Stromal cell of bone marrow (primary cell): ENCODE measurements at regions not wholly inside any gene's neighbourhood (a gene's known extent, or its start where the extent isn't known, plus 50 kb on each side); places are given as distances from the start of the nearest gene placed in this dataset.
"Not testable (repeated sequence)": the region's sequence is repeated elsewhere in the genome, so short reads cannot be mapped to it uniquely, and the experiment has no call there.

ENCODE experiments used
- DNase-seq: peaks from one replicate; pipeline ENCODE4 v3.0.0-alpha.2; 2012; ENCODE audit warnings: low read depth

- DNase-seq, result no peak
Observed at GRCh38 chr2:221761260-221761659, 189.2 kb upstream of the EPHA4 start.

GRCh38 chr2:221758076-221758475 is 186.0 kb upstream of the EPHA4 start:
- no peak for DNase-seq

- DNase-seq, result no peak
Observed at GRCh38 chr2:221753401-221753800, 181.3 kb upstream of the EPHA4 start.

GRCh38 chr2:221752781-221753180 is 180.7 kb upstream of the EPHA4 start:
- DNase-seq, result no peak

GRCh38 chr2:221750316-221750715 is 178.2 kb upstream of the EPHA4 start:
- DNase-seq, result peak; percentile 10

GRCh38 chr2:221747289-221747972 is 175.3 kb upstream of the EPHA4 start:
- DNase-seq, result no peak

- no peak for DNase-seq
Observed at GRCh38 chr2:221741496-221742211, 169.6 kb upstream of the EPHA4 start.

GRCh38 chr2:221731432-221732145 is 159.5 kb upstream of the EPHA4 start:
- DNase-seq, result no peak

- DNase-seq, result no peak
Observed at GRCh38 chr2:221726894-221727513, 154.9 kb upstream of the EPHA4 start.

- no peak for DNase-seq
Observed at GRCh38 chr2:221724631-221725203, 152.6 kb upstream of the EPHA4 start.

- not testable (repeated sequence) for DNase-seq
Observed at GRCh38 chr2:221724117-221724516, 152.0 kb upstream of the EPHA4 start.

GRCh38 chr2:221716426-221717303 is 144.6 kb upstream of the EPHA4 start:
- DNase-seq, result peak; percentile 72

- DNase-seq, result no peak
Observed at GRCh38 chr2:221715523-221716247, 143.6 kb upstream of the EPHA4 start.

GRCh38 chr2:221710744-221711143 is 138.6 kb upstream of the EPHA4 start:
- no peak for DNase-seq

GRCh38 chr2:221708902-221709301 is 136.8 kb upstream of the EPHA4 start:
- no peak for DNase-seq

- no peak for DNase-seq
Observed at GRCh38 chr2:221705185-221705877, 133.2 kb upstream of the EPHA4 start.

- no peak for DNase-seq
Observed at GRCh38 chr2:221704442-221704841, 132.3 kb upstream of the EPHA4 start.

- no peak for DNase-seq
Observed at GRCh38 chr2:221693365-221693764, 121.3 kb upstream of the EPHA4 start.

GRCh38 chr2:221691571-221691970 is 119.5 kb upstream of the EPHA4 start:
- no peak for DNase-seq

- DNase-seq, result no peak
Observed at GRCh38 chr2:221689140-221689539, 117.0 kb upstream of the EPHA4 start.
